ENCODE measurements at regions not wholly inside any gene's neighbourhood (a gene's known extent, or its start where the extent isn't known, plus 50 kb on each side); places are given as distances from the start of the nearest gene placed in this dataset.

GRCh38 chr18:73577365-73577764 is 570.3 kb downstream of the FBXO15 start:
- TF ChIP-seq, protein P1, sequence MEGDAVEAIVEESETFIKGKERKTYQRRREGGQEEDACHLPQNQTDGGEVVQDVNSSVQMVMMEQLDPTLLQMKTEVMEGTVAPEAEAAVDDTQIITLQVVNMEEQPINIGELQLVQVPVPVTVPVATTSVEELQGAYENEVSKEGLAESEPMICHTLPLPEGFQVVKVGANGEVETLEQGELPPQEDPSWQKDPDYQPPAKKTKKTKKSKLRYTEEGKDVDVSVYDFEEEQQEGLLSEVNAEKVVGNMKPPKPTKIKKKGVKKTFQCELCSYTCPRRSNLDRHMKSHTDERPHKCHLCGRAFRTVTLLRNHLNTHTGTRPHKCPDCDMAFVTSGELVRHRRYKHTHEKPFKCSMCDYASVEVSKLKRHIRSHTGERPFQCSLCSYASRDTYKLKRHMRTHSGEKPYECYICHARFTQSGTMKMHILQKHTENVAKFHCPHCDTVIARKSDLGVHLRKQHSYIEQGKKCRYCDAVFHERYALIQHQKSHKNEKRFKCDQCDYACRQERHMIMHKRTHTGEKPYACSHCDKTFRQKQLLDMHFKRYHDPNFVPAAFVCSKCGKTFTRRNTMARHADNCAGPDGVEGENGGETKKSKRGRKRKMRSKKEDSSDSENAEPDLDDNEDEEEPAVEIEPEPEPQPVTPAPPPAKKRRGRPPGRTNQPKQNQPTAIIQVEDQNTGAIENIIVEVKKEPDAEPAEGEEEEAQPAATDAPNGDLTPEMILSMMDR (IDR thresholded peaks at IDR 0.05): no peak
- TF ChIP-seq POLR2AphosphoS5 (IDR thresholded peaks at IDR 0.05): no peak
- TF ChIP-seq POLR2A (IDR thresholded peaks at IDR 0.05; ENCODE audit: low read depth): no peak
